ENCODE measurements at regions not wholly inside any gene's neighbourhood (a gene's known extent, or its start where the extent isn't known, plus 50 kb on each side); places are given as distances from the start of the nearest gene placed in this dataset.

DNA sequence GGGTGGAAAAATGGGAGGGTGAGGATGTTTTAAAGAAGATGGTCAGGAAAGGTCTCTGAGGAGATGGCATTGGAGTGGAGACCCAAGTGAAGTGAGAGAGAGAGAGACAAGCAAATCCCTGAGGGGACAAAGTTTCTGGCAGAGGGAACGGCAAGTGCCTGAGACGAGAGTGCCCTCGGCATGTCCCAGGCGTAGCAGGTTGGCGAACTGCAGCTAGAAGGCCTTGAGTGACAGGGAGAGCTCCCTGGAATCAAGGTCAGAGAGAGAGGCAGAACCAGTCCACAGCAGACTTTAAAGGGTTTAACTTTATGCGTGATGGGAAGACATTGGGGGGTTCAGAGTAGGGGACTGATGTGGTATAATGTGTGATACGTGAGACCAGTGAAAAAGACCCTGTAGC is 150.2 kb upstream of the HAND2 start:
- TF ChIP-seq CTCF (IDR thresholded peaks at IDR 0.05), result no peak
- TF ChIP-seq EP300 (IDR thresholded peaks at IDR 0.05), result no peak
- TF ChIP-seq POLR2A (IDR thresholded peaks at IDR 0.05), result no peak
